Osteocyte (in vitro differentiated cells): ENCODE measurements at regions not wholly inside any gene's neighbourhood (a gene's known extent, or its start where the extent isn't known, plus 50 kb on each side); places are given as distances from the start of the nearest gene placed in this dataset.

ENCODE experiments used
- DNase-seq: peaks from one replicate; pipeline ENCODE4 v3.0.0; 2021; ENCODE audit warnings: mixed read lengths; ENCODE audit not compliant: unreplicated experiment; ENCODE audit errors: extremely low spot score
- H3K27ac Mint-ChIP-seq: one replicate; pipeline ENCODE4 v1.8.0; 2021; ENCODE audit warnings: mild to moderate bottlenecking, mixed read lengths; ENCODE audit not compliant: unreplicated experiment
- H3K27me3 Mint-ChIP-seq: one replicate; pipeline ENCODE4 v1.8.0; 2021; ENCODE audit warnings: mixed read lengths; ENCODE audit not compliant: unreplicated experiment
- H3K36me3 Mint-ChIP-seq: one replicate; pipeline ENCODE4 v1.8.0; 2021; ENCODE audit warnings: mixed read lengths; ENCODE audit not compliant: unreplicated experiment
- H3K4me1 Mint-ChIP-seq: one replicate; pipeline ENCODE4 v1.8.0; 2021; ENCODE audit warnings: mixed read lengths; ENCODE audit not compliant: unreplicated experiment
- H3K4me3 Mint-ChIP-seq: one replicate; pipeline ENCODE4 v1.8.0; 2021; ENCODE audit warnings: mild to moderate bottlenecking, moderate library complexity, mixed read lengths; ENCODE audit not compliant: unreplicated experiment
- H3K9me3 Mint-ChIP-seq: one replicate; pipeline ENCODE4 v1.8.0; 2021; ENCODE audit warnings: mixed read lengths; ENCODE audit not compliant: unreplicated experiment
- TF ChIP-seq, protein P1 (sequence below): fragments of 200-600 bp; sonication (generic); IDR thresholded peaks from 2 replicates; pipeline ENCODE4 v1.5.0; 2021; ENCODE audit warnings: antibody characterized with exemption, mild to moderate bottlenecking, moderate library complexity

DNA sequence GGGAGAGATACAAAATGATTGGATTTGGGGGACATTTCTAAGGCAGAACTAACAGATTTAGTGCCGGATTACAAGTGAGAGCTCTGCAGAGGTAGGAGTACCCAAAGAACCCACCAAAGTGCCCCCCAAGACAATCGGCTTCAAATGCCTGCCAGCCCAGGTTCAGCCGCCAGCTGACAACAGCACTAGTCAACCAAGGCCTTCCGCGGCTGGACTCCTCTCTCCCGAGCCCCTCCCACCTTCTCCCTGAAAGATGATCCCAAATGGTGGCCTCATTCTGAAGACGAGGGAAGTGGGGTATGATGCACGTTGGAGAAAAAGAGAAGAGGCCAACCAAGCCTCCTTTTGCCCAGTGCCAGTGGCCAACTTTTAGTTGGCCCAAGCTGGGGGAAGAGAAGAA is 210.4 kb upstream of the SLC30A5 start:
- DNase-seq: no peak
- Mint-ChIP-seq H3K4me1 (no peaks in the 10 kb centered on the region), H3K27me3 (peaks cover 7% of the 10 kb centered on the region), H3K4me3 (no peak overlapping the region), H3K36me3 (no peaks in the 10 kb centered on the region), H3K27ac (no peak overlapping the region), H3K9me3 (no peaks in the 10 kb centered on the region)
- TF ChIP-seq, protein P1, sequence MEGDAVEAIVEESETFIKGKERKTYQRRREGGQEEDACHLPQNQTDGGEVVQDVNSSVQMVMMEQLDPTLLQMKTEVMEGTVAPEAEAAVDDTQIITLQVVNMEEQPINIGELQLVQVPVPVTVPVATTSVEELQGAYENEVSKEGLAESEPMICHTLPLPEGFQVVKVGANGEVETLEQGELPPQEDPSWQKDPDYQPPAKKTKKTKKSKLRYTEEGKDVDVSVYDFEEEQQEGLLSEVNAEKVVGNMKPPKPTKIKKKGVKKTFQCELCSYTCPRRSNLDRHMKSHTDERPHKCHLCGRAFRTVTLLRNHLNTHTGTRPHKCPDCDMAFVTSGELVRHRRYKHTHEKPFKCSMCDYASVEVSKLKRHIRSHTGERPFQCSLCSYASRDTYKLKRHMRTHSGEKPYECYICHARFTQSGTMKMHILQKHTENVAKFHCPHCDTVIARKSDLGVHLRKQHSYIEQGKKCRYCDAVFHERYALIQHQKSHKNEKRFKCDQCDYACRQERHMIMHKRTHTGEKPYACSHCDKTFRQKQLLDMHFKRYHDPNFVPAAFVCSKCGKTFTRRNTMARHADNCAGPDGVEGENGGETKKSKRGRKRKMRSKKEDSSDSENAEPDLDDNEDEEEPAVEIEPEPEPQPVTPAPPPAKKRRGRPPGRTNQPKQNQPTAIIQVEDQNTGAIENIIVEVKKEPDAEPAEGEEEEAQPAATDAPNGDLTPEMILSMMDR: no peak

DNA sequence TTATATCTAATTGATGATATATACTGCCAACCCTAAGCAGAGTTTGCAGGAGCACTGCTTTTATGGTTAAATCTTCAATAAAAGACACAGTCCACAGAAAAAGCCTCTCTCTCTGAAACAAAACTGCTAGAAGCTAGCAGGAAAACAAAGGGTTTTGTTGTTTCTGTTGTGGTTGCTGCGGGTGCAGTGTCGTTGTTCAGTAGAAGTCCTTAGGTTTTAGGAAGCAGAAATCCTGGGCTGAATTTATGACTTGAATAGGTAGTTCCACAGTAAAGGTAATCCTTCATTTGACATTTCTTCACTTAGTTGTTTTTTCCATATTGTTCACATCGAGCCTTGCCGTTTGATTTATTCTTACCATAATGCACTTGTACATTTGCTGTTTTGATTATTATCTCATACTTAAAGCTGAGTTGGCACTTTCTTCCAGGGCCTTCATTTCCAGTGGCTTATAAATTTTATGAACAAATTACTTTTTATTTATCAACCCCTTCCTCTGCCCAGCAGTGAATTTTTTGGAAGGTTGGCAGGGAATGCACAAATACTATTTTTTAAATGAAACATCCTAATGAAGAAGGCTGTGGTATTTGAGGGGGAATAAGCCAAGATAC is 209.6 kb upstream of the SLC30A5 start:
- no peaks in the 10 kb centered on the region for H3K4me1 Mint-ChIP-seq
- peaks cover 5% of the 10 kb centered on the region for H3K27me3 Mint-ChIP-seq
- no peaks in the 10 kb centered on the region for H3K9me3 Mint-ChIP-seq
- H3K36me3 Mint-ChIP-seq: no peaks in the 10 kb centered on the region
- no peak for DNase-seq
- TF ChIP-seq, protein P1: no peak
- no peak overlapping the region for H3K27ac Mint-ChIP-seq
- H3K4me3 Mint-ChIP-seq: no peak overlapping the region

DNA sequence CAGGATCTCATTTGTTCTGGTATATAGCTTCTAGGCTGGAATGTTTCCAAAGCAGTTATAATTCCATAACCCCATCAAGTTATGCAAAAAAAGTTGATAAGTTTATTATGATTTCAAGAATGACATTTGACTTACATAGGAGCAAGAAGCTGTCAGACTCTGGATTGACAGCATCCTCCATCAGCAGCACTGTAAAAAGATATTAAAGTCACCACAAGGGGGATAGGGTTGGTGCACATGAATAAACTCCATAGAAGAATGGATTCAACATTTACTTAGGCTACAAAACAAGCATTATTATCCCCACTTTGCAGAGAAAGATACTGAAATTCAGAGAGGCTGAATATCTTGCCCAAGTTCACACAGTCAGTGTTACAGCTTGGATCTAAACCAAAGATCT is 208.9 kb upstream of the SLC30A5 start:
- Mint-ChIP-seq H3K4me1 (no peaks in the 10 kb centered on the region), H3K36me3 (no peaks in the 10 kb centered on the region), H3K27ac (no peak overlapping the region), H3K9me3 (no peaks in the 10 kb centered on the region), H3K27me3 (peaks cover 5% of the 10 kb centered on the region), H3K4me3 (no peak overlapping the region)
- TF ChIP-seq, protein P1: peak; percentile 45
- no peak for DNase-seq

DNA sequence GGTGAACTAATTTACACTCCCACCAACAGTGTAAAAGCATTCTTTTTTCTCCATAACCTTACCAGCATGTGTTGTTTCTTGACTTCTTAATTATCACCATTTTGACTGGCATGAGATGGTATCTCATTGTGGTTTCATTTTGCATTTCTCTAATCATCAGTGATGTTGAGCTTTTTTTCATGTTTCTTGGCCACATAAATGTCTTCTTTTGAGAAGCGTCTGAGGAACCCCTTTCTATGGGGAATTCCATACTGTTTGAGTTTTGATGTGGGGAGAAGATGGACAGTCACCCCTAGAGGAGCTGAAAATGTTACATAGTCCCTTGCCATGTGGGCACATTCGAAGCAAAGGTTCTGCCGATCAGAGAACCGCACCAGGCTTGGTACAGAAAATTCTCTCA is 207.0 kb upstream of the SLC30A5 start:
- Mint-ChIP-seq H3K4me1 (no peaks in the 10 kb centered on the region), H3K4me3 (no peak overlapping the region), H3K27ac (no peak overlapping the region), H3K27me3 (no peaks in the 10 kb centered on the region), H3K9me3 (no peaks in the 10 kb centered on the region), H3K36me3 (no peaks in the 10 kb centered on the region)
- TF ChIP-seq, protein P1: no peak
- DNase-seq: no peak

DNA sequence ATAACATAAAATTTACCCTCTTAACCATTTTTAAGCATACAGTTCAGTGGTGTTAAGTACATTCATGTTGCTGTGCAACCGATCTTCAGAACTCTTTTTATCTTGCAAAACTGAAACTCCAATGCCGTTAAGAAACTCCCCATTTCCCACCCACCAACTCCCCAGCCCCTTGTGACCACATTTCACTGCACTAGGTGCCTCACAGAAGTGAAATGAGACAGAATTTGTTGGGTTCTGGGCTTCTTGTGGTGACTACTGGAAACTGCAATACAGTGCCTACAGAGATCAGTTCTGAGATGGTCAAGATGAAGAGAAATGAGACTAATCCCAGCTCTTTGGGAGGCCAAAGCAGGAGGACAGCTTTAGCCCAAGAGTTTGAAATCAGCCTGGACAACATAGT is 202.1 kb upstream of the SLC30A5 start:
- no peaks in the 10 kb centered on the region for H3K36me3 Mint-ChIP-seq
- DNase-seq: no peak
- no peaks in the 10 kb centered on the region for H3K27me3 Mint-ChIP-seq
- TF ChIP-seq, protein P1: no peak
- no peak overlapping the region for H3K4me3 Mint-ChIP-seq
- no peaks in the 10 kb centered on the region for H3K9me3 Mint-ChIP-seq
- H3K4me1 Mint-ChIP-seq: no peaks in the 10 kb centered on the region
- H3K27ac Mint-ChIP-seq: no peak overlapping the region
